ENCODE measurements at regions not wholly inside any gene's neighbourhood (a gene's known extent, or its start where the extent isn't known, plus 50 kb on each side); places are given as distances from the start of the nearest gene placed in this dataset.
A peak's percentile ranks its signal among the peaks of the same experiment; 100 is the strongest.

- Histone ChIP-seq H3K4me1 (ENCODE audit: insufficient read depth, low read length) (no peaks in the 10 kb centered on the region), H3K27me3 (ENCODE audit: insufficient read depth, low read length) (no peaks in the 10 kb centered on the region), H3K9me3 (ENCODE audit: low read depth, low read length) (no peaks in the 10 kb centered on the region), H3K4me3 (ENCODE audit: low read length) (no peak overlapping the region)
Observed at GRCh38 chr4:184575306-184575705, 73.9 kb downstream of the CASP3 start.

GRCh38 chr4:184574861-184575260 is 74.4 kb downstream of the CASP3 start:
- no peaks in the 10 kb centered on the region for H3K27me3 ChIP-seq (ENCODE audit: insufficient read depth, low read length)
- H3K9me3 ChIP-seq (ENCODE audit: low read depth, low read length), result no peaks in the 10 kb centered on the region
- no peak overlapping the region for H3K4me3 ChIP-seq (ENCODE audit: low read length)
- H3K4me1 ChIP-seq (ENCODE audit: insufficient read depth, low read length), result no peaks in the 10 kb centered on the region

- no peak overlapping the region for H3K4me3 ChIP-seq (ENCODE audit: low read length)
Observed at GRCh38 chr4:184573701-184574100, 75.5 kb downstream of the CASP3 start.

GRCh38 chr4:184568770-184569169 is 80.5 kb downstream of the CASP3 start:
- Histone ChIP-seq H3K4me1 (ENCODE audit: insufficient read depth, low read length) (no peaks in the 10 kb centered on the region), H3K4me3 (ENCODE audit: low read length) (no peak overlapping the region), H3K9me3 (ENCODE audit: low read depth, low read length) (no peaks in the 10 kb centered on the region), H3K27me3 (ENCODE audit: insufficient read depth, low read length) (no peaks in the 10 kb centered on the region)

More at GRCh38 chr4:184573701-184574100, 75.5 kb downstream of the CASP3 start:
- Histone ChIP-seq H3K9me3 (ENCODE audit: low read depth, low read length) (no peaks in the 10 kb centered on the region), H3K27me3 (ENCODE audit: insufficient read depth, low read length) (no peaks in the 10 kb centered on the region), H3K4me1 (ENCODE audit: insufficient read depth, low read length) (no peaks in the 10 kb centered on the region)

- no peaks in the 10 kb centered on the region for H3K27me3 ChIP-seq (ENCODE audit: insufficient read depth, low read length)
- H3K4me1 ChIP-seq (ENCODE audit: insufficient read depth, low read length), result no peaks in the 10 kb centered on the region
- H3K4me3 ChIP-seq (ENCODE audit: low read length), result no peak overlapping the region
- no peaks in the 10 kb centered on the region for H3K9me3 ChIP-seq (ENCODE audit: low read depth, low read length)
Observed at GRCh38 chr4:184563621-184564020, 85.6 kb downstream of the CASP3 start.

GRCh38 chr4:184558996-184559395 is 84.6 kb upstream of the IRF2 start:
- H3K4me3 ChIP-seq (ENCODE audit: low read length), result no peak overlapping the region
- H3K9me3 ChIP-seq (ENCODE audit: low read depth, low read length), result no peaks in the 10 kb centered on the region
- no peaks in the 10 kb centered on the region for H3K27me3 ChIP-seq (ENCODE audit: insufficient read depth, low read length)
- H3K4me1 ChIP-seq (ENCODE audit: insufficient read depth, low read length), result no peaks in the 10 kb centered on the region

GRCh38 chr4:184553891-184554290 is 79.5 kb upstream of the IRF2 start:
- Histone ChIP-seq H3K9me3 (ENCODE audit: low read depth, low read length) (no peaks in the 10 kb centered on the region), H3K27me3 (ENCODE audit: insufficient read depth, low read length) (no peaks in the 10 kb centered on the region), H3K4me3 (ENCODE audit: low read length) (no peak overlapping the region), H3K4me1 (ENCODE audit: insufficient read depth, low read length) (no peaks in the 10 kb centered on the region)

GRCh38 chr4:184550476-184550875 is 76.1 kb upstream of the IRF2 start:
- no peaks in the 10 kb centered on the region for H3K27me3 ChIP-seq (ENCODE audit: insufficient read depth, low read length)
- H3K4me3 ChIP-seq (ENCODE audit: low read length), result no peak overlapping the region
- no peaks in the 10 kb centered on the region for H3K9me3 ChIP-seq (ENCODE audit: low read depth, low read length)
- peaks cover 6% of the 10 kb centered on the region for H3K4me1 ChIP-seq (ENCODE audit: insufficient read depth, low read length)

GRCh38 chr4:184548648-184549341 is 74.4 kb upstream of the IRF2 start:
- Histone ChIP-seq H3K27me3 (ENCODE audit: insufficient read depth, low read length) (no peaks in the 10 kb centered on the region), H3K4me3 (ENCODE audit: low read length) (no peak overlapping the region), H3K9me3 (ENCODE audit: low read depth, low read length) (no peaks in the 10 kb centered on the region), H3K4me1 (ENCODE audit: insufficient read depth, low read length) (peaks cover 6% of the 10 kb centered on the region)

GRCh38 chr4:184548316-184548647 is 73.9 kb upstream of the IRF2 start:
- no peak overlapping the region for H3K4me3 ChIP-seq (ENCODE audit: low read length)
- peaks cover 6% of the 10 kb centered on the region for H3K4me1 ChIP-seq (ENCODE audit: insufficient read depth, low read length)
- no peaks in the 10 kb centered on the region for H3K27me3 ChIP-seq (ENCODE audit: insufficient read depth, low read length)
- no peaks in the 10 kb centered on the region for H3K9me3 ChIP-seq (ENCODE audit: low read depth, low read length)

GRCh38 chr4:184544788-184545409 is 70.5 kb upstream of the IRF2 start:
- no peaks in the 10 kb centered on the region for H3K27me3 ChIP-seq (ENCODE audit: insufficient read depth, low read length)

GRCh38 chr4:184541907-184542306 is 67.6 kb upstream of the IRF2 start:
- Histone ChIP-seq H3K4me3 (ENCODE audit: low read length) (no peak overlapping the region), H3K4me1 (ENCODE audit: insufficient read depth, low read length) (peaks cover under 1% of the 10 kb centered on the region), H3K9me3 (ENCODE audit: low read depth, low read length) (no peaks in the 10 kb centered on the region), H3K27me3 (ENCODE audit: insufficient read depth, low read length) (no peaks in the 10 kb centered on the region)

More at GRCh38 chr4:184544788-184545409, 70.5 kb upstream of the IRF2 start:
- Histone ChIP-seq H3K4me3 (ENCODE audit: low read length) (no peak overlapping the region), H3K4me1 (ENCODE audit: insufficient read depth, low read length) (peaks cover 6% of the 10 kb centered on the region), H3K9me3 (ENCODE audit: low read depth, low read length) (no peaks in the 10 kb centered on the region)

GRCh38 chr4:184540307-184540706 is 66.0 kb upstream of the IRF2 start:
- H3K9me3 ChIP-seq (ENCODE audit: low read depth, low read length), result no peaks in the 10 kb centered on the region
- no peaks in the 10 kb centered on the region for H3K27me3 ChIP-seq (ENCODE audit: insufficient read depth, low read length)
- no peak overlapping the region for H3K4me3 ChIP-seq (ENCODE audit: low read length)
- H3K4me1 ChIP-seq (ENCODE audit: insufficient read depth, low read length), result peaks cover 16% of the 10 kb centered on the region

GRCh38 chr4:184538023-184538599 is 63.8 kb upstream of the IRF2 start:
- no peaks in the 10 kb centered on the region for H3K9me3 ChIP-seq (ENCODE audit: low read depth, low read length)
- no peaks in the 10 kb centered on the region for H3K27me3 ChIP-seq (ENCODE audit: insufficient read depth, low read length)
- peak overlapping the region; percentile 90 for H3K4me3 ChIP-seq (ENCODE audit: low read length)
- peaks cover 38% of the 10 kb centered on the region for H3K4me1 ChIP-seq (ENCODE audit: insufficient read depth, low read length)

- Histone ChIP-seq H3K4me3 (ENCODE audit: low read length) (peak overlapping the region; percentile 90), H3K27me3 (ENCODE audit: insufficient read depth, low read length) (no peaks in the 10 kb centered on the region), H3K4me1 (ENCODE audit: insufficient read depth, low read length) (peaks cover 43% of the 10 kb centered on the region), H3K9me3 (ENCODE audit: low read depth, low read length) (no peaks in the 10 kb centered on the region)
Observed at GRCh38 chr4:184537269-184538022, 63.1 kb upstream of the IRF2 start.

Data from mononuclear cell (primary cell).